ENCODE measurements at regions not wholly inside any gene's neighbourhood (a gene's known extent, or its start where the extent isn't known, plus 50 kb on each side); places are given as distances from the start of the nearest gene placed in this dataset.

DNA sequence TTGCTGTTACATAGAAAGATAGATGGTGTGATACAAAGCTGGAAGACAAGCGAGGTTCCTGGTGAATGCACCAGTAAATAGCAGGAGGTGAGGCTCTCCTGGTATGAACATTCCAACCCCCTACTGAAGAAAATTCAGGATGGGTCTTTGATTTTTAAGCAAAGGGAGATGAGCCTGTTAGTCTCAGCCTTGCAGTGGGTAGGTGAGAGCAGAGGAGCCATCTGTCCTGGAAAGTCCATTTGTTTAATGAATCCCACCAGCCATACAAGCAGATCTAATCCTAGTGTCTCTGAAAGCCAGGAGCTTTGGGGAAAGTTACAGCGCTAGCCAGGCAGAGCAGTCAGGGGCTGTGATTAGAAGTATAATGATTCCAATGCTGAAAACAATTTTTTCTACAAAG, 234.8 kb upstream of the FOXN3 start:
- Histone ChIP-seq H3K79me2 (ENCODE audit: insufficient read depth, low read length) (no peaks in the 10 kb centered on the region), H3K4me2 (ENCODE audit: insufficient read depth, low read length) (no peak overlapping the region), H3K27ac (ENCODE audit: low read depth, low read length) (no peak overlapping the region), H3K4me3 (ENCODE audit: insufficient read depth, low read length) (no peak overlapping the region), H3K9me3 (ENCODE audit: low read depth, low read length) (no peaks in the 10 kb centered on the region), H3K27me3 (ENCODE audit: insufficient read depth, low read length) (no peaks in the 10 kb centered on the region), H3K36me3 (ENCODE audit: insufficient read depth, low read length) (no peaks in the 10 kb centered on the region), H4K20me1 (ENCODE audit: insufficient read depth, low read length) (no peaks in the 10 kb centered on the region), H3K4me1 (ENCODE audit: insufficient read depth, low read length) (no peaks in the 10 kb centered on the region), H2AFZ (ENCODE audit: low read length) (no peak overlapping the region)
- DNase-seq (ENCODE audit: insufficient read length, low spot score, missing footprints), result no peak
- TF ChIP-seq, protein P1, sequence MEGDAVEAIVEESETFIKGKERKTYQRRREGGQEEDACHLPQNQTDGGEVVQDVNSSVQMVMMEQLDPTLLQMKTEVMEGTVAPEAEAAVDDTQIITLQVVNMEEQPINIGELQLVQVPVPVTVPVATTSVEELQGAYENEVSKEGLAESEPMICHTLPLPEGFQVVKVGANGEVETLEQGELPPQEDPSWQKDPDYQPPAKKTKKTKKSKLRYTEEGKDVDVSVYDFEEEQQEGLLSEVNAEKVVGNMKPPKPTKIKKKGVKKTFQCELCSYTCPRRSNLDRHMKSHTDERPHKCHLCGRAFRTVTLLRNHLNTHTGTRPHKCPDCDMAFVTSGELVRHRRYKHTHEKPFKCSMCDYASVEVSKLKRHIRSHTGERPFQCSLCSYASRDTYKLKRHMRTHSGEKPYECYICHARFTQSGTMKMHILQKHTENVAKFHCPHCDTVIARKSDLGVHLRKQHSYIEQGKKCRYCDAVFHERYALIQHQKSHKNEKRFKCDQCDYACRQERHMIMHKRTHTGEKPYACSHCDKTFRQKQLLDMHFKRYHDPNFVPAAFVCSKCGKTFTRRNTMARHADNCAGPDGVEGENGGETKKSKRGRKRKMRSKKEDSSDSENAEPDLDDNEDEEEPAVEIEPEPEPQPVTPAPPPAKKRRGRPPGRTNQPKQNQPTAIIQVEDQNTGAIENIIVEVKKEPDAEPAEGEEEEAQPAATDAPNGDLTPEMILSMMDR (IDR thresholded peaks at IDR 0.05; ENCODE audit: extremely low read depth, low read depth, low read length), result no peak

DNA sequence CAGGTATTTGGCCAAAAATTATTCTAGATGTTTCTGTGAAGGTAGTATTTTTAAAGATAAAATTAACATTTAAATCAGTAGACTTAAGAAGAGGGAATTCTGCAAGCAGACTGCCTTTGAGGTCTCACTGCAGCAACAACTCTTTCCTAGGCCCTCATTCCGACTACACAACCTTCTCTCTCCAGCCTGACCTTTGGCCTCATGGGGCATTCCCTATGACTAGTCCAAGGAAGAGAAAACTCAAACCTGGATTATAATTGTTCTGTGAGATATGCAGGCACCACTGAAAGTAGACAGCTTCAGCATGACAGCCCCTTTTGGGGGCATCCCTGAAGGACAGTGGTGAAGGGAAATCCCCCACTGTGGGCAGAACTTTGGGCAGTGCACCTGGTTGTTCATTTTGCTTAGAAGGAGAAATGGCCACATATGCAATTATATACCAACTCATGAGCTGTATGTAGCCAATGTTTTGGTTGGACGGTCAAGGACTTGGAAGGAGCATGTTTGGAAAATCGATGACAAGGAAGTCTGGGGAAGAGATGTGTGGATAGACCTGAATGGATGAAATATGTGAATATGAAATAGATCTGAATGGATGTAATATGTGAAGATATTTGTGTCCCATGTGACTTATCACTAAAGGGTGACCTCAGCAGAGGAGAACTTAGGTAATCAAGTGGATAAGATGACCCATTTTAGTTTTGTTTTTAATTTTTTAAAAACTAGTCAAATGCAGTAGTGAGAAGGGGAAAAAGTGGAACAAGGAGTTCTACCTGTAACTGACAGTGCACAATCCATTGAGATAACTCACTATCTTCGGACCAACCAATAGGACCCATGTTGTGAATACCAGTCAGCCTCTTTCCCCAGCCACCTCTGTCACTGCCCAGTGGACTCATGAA, 233.3 kb upstream of the FOXN3 start:
- Histone ChIP-seq H3K4me1 (ENCODE audit: insufficient read depth, low read length) (no peaks in the 10 kb centered on the region), H3K4me3 (ENCODE audit: insufficient read depth, low read length) (no peak overlapping the region), H4K20me1 (ENCODE audit: insufficient read depth, low read length) (no peaks in the 10 kb centered on the region), H3K79me2 (ENCODE audit: insufficient read depth, low read length) (no peaks in the 10 kb centered on the region), H3K9me3 (ENCODE audit: low read depth, low read length) (no peaks in the 10 kb centered on the region), H3K36me3 (ENCODE audit: insufficient read depth, low read length) (no peaks in the 10 kb centered on the region), H2AFZ (ENCODE audit: low read length) (no peak overlapping the region), H3K27me3 (ENCODE audit: insufficient read depth, low read length) (no peaks in the 10 kb centered on the region), H3K27ac (ENCODE audit: low read depth, low read length) (no peak overlapping the region), H3K4me2 (ENCODE audit: insufficient read depth, low read length) (no peak overlapping the region)
- TF ChIP-seq, protein P1 (IDR thresholded peaks at IDR 0.05; ENCODE audit: extremely low read depth, low read depth, low read length), result no peak
- no peak for DNase-seq (ENCODE audit: insufficient read length, low spot score, missing footprints)

DNA sequence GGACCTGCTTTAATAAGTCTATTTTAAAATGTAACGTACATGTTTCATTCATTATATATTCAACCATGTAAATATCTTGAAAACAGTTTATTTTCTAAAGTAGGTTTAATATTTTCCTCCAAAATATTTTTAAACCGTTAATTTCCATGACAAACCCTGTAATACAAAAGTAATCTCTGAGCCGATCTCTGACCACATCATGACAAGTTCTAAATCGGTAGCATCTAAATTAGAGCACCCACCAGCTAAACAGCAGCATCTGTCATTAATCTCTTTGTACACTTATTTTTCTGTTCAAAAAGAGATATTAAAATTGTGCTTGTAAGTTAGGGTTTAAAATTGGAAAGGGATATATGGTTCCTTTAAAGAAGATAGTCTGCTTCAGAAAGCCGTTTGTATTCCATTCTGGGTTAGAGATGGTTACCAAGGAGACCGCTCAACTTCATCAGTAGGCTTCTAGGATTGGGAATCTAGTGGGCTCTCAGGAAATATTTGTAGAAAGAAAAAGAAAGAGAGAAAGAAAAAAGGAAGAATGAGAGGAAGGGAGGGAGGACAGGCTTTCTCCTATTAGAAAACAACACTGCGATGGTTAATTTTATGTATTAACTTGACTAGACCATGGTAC, 232.5 kb upstream of the FOXN3 start:
- H3K4me3 ChIP-seq (ENCODE audit: insufficient read depth, low read length), result no peak overlapping the region
- no peaks in the 10 kb centered on the region for H3K4me1 ChIP-seq (ENCODE audit: insufficient read depth, low read length)
- no peaks in the 10 kb centered on the region for H3K36me3 ChIP-seq (ENCODE audit: insufficient read depth, low read length)
- no peak overlapping the region for H2AFZ ChIP-seq (ENCODE audit: low read length)
- H3K9me3 ChIP-seq (ENCODE audit: low read depth, low read length), result no peaks in the 10 kb centered on the region
- no peak overlapping the region for H3K27ac ChIP-seq (ENCODE audit: low read depth, low read length)
- H3K79me2 ChIP-seq (ENCODE audit: insufficient read depth, low read length), result no peaks in the 10 kb centered on the region
- H3K4me2 ChIP-seq (ENCODE audit: insufficient read depth, low read length), result no peak overlapping the region
- no peaks in the 10 kb centered on the region for H4K20me1 ChIP-seq (ENCODE audit: insufficient read depth, low read length)
- TF ChIP-seq, protein P1 (IDR thresholded peaks at IDR 0.05; ENCODE audit: extremely low read depth, low read depth, low read length), result no peak
- no peak for DNase-seq (ENCODE audit: insufficient read length, low spot score, missing footprints)
- no peaks in the 10 kb centered on the region for H3K27me3 ChIP-seq (ENCODE audit: insufficient read depth, low read length)

- Histone ChIP-seq H3K27ac (ENCODE audit: low read depth, low read length) (no peak overlapping the region), H3K36me3 (ENCODE audit: insufficient read depth, low read length) (no peaks in the 10 kb centered on the region), H3K27me3 (ENCODE audit: insufficient read depth, low read length) (no peaks in the 10 kb centered on the region), H3K4me1 (ENCODE audit: insufficient read depth, low read length) (no peaks in the 10 kb centered on the region), H4K20me1 (ENCODE audit: insufficient read depth, low read length) (no peaks in the 10 kb centered on the region), H3K9me3 (ENCODE audit: low read depth, low read length) (no peaks in the 10 kb centered on the region), H3K79me2 (ENCODE audit: insufficient read depth, low read length) (no peaks in the 10 kb centered on the region), H3K4me3 (ENCODE audit: insufficient read depth, low read length) (no peak overlapping the region), H3K4me2 (ENCODE audit: insufficient read depth, low read length) (no peak overlapping the region), H2AFZ (ENCODE audit: low read length) (no peak overlapping the region)
- TF ChIP-seq, protein P1 (IDR thresholded peaks at IDR 0.05; ENCODE audit: extremely low read depth, low read depth, low read length), result no peak
- no peak for DNase-seq (ENCODE audit: insufficient read length, low spot score, missing footprints)
Measured at GRCh38 chr14:89648924-89649323, 231.9 kb upstream of the FOXN3 start.

All from osteoblast (primary cell).